D721Med (cell line): ENCODE measurements at regions not wholly inside any gene's neighbourhood (a gene's known extent, or its start where the extent isn't known, plus 50 kb on each side); places are given as distances from the start of the nearest gene placed in this dataset.
"Not testable (repeated sequence)": the region's sequence is repeated elsewhere in the genome, so short reads cannot be mapped to it uniquely, and the experiment has no call there.

ENCODE experiments used
- DNase-seq: peaks from one replicate; pipeline ENCODE4 v3.0.0; 2011; ENCODE audit warnings: low spot score; ENCODE audit not compliant: insufficient read length
- FAIRE-seq: peaks from 2 replicates; lab custom pipeline; 2011; peaks lifted over from hg19 to GRCh38; lab: Jason Lieb, UNC
- CTCF ChIP-seq: IDR thresholded peaks from 2 replicates; pipeline ENCODE4 v1.5.1; 2012; ENCODE audit warnings: mild to moderate bottlenecking, control low read depth; ENCODE audit not compliant: insufficient read depth; ENCODE audit errors: missing control alignments

- DNase-seq (no peak), FAIRE-seq (no peak)
- no peak for TF ChIP-seq CTCF
These were observed 80.8 kb upstream of the PPP1R12A start for GRCh38 chr12:80015660-80016059.

GRCh38 chr12:80003744-80004143 lies 68.8 kb upstream of the PPP1R12A start:
- not testable (repeated sequence) for FAIRE-seq, DNase-seq

- FAIRE-seq: no peak
- TF ChIP-seq CTCF: no peak
- DNase-seq: no peak
These were observed 66.7 kb upstream of the PPP1R12A start for GRCh38 chr12:80001562-80001961.

- DNase-seq: no peak
- no peak for FAIRE-seq
- TF ChIP-seq CTCF: no peak
These were observed 65.9 kb upstream of the PPP1R12A start for GRCh38 chr12:80000831-80001230.

GRCh38 chr12:79998554-79998953 lies 63.7 kb upstream of the PPP1R12A start:
- no peak for DNase-seq
- no peak for FAIRE-seq
- TF ChIP-seq CTCF: no peak

- FAIRE-seq: no peak
- TF ChIP-seq CTCF: no peak
- no peak for DNase-seq
These were observed 62.3 kb upstream of the PPP1R12A start for GRCh38 chr12:79997096-79997791.

- FAIRE-seq, DNase-seq: not testable (repeated sequence)
These were observed 60.6 kb upstream of the PPP1R12A start for GRCh38 chr12:79995385-79996084.

GRCh38 chr12:79993106-79993862 lies 58.4 kb upstream of the PPP1R12A start:
- no peak for DNase-seq
- no peak for TF ChIP-seq CTCF
- FAIRE-seq: no peak
